ENCODE measurements at regions not wholly inside any gene's neighbourhood (a gene's known extent, or its start where the extent isn't known, plus 50 kb on each side); places are given as distances from the start of the nearest gene placed in this dataset.

DNA sequence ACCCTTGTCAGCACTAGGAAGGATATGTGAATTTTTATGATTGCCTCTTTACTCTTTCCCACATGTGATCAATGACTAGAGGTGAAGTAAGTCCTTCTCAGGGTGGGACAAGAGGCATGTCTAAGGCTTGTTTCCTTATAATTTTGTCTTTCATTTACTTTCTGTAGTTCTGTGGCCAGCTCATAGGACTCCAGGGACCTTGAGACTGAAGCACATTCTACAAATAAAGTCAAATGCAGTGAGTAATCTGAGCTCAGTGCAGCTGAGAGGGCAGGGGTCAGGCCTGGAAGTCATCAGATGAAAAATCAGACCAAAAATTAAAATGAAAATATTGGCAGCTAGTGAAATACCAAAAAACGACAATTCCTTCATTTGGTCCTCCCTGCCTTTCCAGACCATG is 424.7 kb upstream of the THBS1 start:
- TF ChIP-seq, protein P1, sequence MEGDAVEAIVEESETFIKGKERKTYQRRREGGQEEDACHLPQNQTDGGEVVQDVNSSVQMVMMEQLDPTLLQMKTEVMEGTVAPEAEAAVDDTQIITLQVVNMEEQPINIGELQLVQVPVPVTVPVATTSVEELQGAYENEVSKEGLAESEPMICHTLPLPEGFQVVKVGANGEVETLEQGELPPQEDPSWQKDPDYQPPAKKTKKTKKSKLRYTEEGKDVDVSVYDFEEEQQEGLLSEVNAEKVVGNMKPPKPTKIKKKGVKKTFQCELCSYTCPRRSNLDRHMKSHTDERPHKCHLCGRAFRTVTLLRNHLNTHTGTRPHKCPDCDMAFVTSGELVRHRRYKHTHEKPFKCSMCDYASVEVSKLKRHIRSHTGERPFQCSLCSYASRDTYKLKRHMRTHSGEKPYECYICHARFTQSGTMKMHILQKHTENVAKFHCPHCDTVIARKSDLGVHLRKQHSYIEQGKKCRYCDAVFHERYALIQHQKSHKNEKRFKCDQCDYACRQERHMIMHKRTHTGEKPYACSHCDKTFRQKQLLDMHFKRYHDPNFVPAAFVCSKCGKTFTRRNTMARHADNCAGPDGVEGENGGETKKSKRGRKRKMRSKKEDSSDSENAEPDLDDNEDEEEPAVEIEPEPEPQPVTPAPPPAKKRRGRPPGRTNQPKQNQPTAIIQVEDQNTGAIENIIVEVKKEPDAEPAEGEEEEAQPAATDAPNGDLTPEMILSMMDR (IDR thresholded peaks at IDR 0.05; ENCODE audit: insufficient read depth, low read length, poor library complexity, severe bottlenecking) = no peak
- no peak for TF ChIP-seq EZH2phosphoT487 (conservative IDR thresholded peaks at IDR 0.05; ENCODE audit: low read length)

Measured in SU-DHL-6 (cell line).